ENCODE measurements at regions not wholly inside any gene's neighbourhood (a gene's known extent, or its start where the extent isn't known, plus 50 kb on each side); places are given as distances from the start of the nearest gene placed in this dataset.

DNA sequence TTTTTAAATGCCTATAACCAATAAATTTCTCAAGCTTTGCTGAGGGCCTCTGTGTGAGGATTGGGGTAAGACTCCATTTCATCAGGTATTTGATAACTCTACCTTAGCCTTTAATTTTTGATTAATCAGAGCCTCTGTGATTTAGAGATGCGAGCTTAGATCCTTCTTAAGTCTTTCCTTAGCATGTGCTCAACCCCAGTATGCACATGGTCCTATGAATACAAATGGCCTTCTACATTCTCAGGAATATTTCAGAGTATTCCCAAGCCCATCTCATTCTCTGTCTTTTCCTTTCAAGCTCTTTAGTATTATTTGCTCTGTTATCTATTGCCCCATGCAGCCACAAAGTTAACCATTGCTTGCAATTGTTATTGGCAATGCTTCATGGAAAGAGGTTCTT is 1407.7 kb downstream of the LRFN5 start:
- Histone ChIP-seq H3K27ac (ENCODE audit: insufficient read depth, low read length) (no peak overlapping the region), H3K4me3 (ENCODE audit: insufficient read depth, low read depth, low read length) (no peak overlapping the region), H3K56ac (ENCODE audit: extremely low read depth, insufficient read depth, low read length) (no peak overlapping the region), H2BK5ac (ENCODE audit: low read depth, low read length, poor library complexity, severe bottlenecking) (no peak overlapping the region), H2BK20ac (ENCODE audit: low read depth, low read length) (no peak overlapping the region), H3K9me1 (ENCODE audit: insufficient read depth, low read length) (no peaks in the 10 kb centered on the region), H2AK5ac (ENCODE audit: low read depth, low read length) (no peak overlapping the region), H2BK120ac (ENCODE audit: low read depth, low read length) (no peak overlapping the region), H3K4ac (ENCODE audit: low read depth, low read length) (no peak overlapping the region), H2BK15ac (ENCODE audit: low read depth, low read length) (no peak overlapping the region), H3K14ac (replicated peaks; ENCODE audit: low read depth, low read length) (no peak overlapping the region), H3K18ac (ENCODE audit: low read depth, low read length) (no peak overlapping the region), H3K9ac (ENCODE audit: low read depth, low read length) (no peak overlapping the region), H3K27me3 (ENCODE audit: control insufficient read depth, insufficient read depth, low read length) (no peaks in the 10 kb centered on the region), H4K20me1 (ENCODE audit: insufficient read depth, low read length) (no peaks in the 10 kb centered on the region), H3K23ac (ENCODE audit: low read depth, low read length) (no peak overlapping the region), H3K4me1 (ENCODE audit: control insufficient read depth, insufficient read depth, low read length) (no peaks in the 10 kb centered on the region), H2AK9ac (replicated peaks; ENCODE audit: low read depth, low read length, poor library complexity) (no peak overlapping the region), H3K36me3 (ENCODE audit: control insufficient read depth, insufficient read depth, low read length) (no peaks in the 10 kb centered on the region), H4K5ac (ENCODE audit: low read depth, low read length) (no peak overlapping the region), H3K9me3 (ENCODE audit: control insufficient read depth, insufficient read depth, low read length) (peaks cover 2% of the 10 kb centered on the region; the same call in 1 of the 2 replicates), H3K4me2 (ENCODE audit: low read depth, low read length) (no peak overlapping the region), H4K8ac (ENCODE audit: low read depth in 2 of 2, low read length in 2 of 2) (no peak overlapping the region), H4K91ac (ENCODE audit: insufficient read depth, low read depth, low read length) (no peak overlapping the region), H3K79me1 (ENCODE audit: low read depth in 1 of 2, low read length in 2 of 2) (no peaks in the 10 kb centered on the region), H2AFZ (replicated peaks; ENCODE audit: low read length, poor library complexity) (no peak overlapping the region)
- no peak for DNase-seq
- POLR2A ChIA-PET (ENCODE audit: unreplicated experiment): no interaction called here
- no TSS peak for BruUV-seq (replicated peaks)
- no peak for TF ChIP-seq POLR2A (IDR thresholded peaks at IDR 0.05; ENCODE audit: low read depth, low read length)
- no peak for TF ChIP-seq NFE2L2 (IDR thresholded peaks at IDR 0.05; ENCODE audit: low read depth, low read length)
- TF ChIP-seq MAZ (IDR thresholded peaks at IDR 0.05; ENCODE audit: borderline replicate concordance, low read depth, low read length): no peak
- no peak for TF ChIP-seq FOS (IDR thresholded peaks at IDR 0.05; ENCODE audit: low read depth, low read length)
- no peak for TF ChIP-seq CEBPB (IDR thresholded peaks at IDR 0.05; ENCODE audit: low read depth, low read length)
- TF ChIP-seq, protein P1, sequence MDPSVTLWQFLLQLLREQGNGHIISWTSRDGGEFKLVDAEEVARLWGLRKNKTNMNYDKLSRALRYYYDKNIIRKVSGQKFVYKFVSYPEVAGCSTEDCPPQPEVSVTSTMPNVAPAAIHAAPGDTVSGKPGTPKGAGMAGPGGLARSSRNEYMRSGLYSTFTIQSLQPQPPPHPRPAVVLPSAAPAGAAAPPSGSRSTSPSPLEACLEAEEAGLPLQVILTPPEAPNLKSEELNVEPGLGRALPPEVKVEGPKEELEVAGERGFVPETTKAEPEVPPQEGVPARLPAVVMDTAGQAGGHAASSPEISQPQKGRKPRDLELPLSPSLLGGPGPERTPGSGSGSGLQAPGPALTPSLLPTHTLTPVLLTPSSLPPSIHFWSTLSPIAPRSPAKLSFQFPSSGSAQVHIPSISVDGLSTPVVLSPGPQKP (IDR thresholded peaks at IDR 0.05; ENCODE audit: borderline replicate concordance, low read depth, low read length): no peak
- TF ChIP-seq RFX5 (IDR thresholded peaks at IDR 0.05; ENCODE audit: low read depth, low read length): no peak
- TF ChIP-seq BHLHE40 (IDR thresholded peaks at IDR 0.05; ENCODE audit: low read depth, low read length): no peak
- intact Hi-C loops (cut with micrococcal nuclease): no loop called here
- WGBS, 2 experiments (ENCODE audit: extremely low coverage in 2 of 2, insufficient read length in 1 of 2): no CpG with 5 or more reads among the region's 1 CpG
- CTCF ChIA-PET: no interaction called here
- no peak for ATAC-seq (ENCODE audit: low read depth)
- dilution Hi-C loops (cut with HindIII; ENCODE audit: low sequenced_read_pairs, unreplicated experiment): no loop called here
- in situ Hi-C loops (cut with MboI; ENCODE audit: low sequenced_read_pairs): loop anchor here (25.0 kb wide), 1 partner anchor 902 kb away; no protein-coding TSS in a partner anchor
